Testis (tissue), 2 donors: ENCODE measurements at regions not wholly inside any gene's neighbourhood (a gene's known extent, or its start where the extent isn't known, plus 50 kb on each side); places are given as distances from the start of the nearest gene placed in this dataset.

Experiments
- DNase-seq: peaks from one replicate; pipeline ENCODE4 v3.0.0-alpha.2; 2019
- H3K27ac ChIP-seq, 2 donors: fragments of 200-600 bp; sonication (generic); one replicate each; pipeline ENCODE4 v1.5.1; 2019
- H3K27me3 ChIP-seq: fragments of 200-600 bp; sonication (generic); one replicate; pipeline ENCODE4 v1.5.1; 2019
- H3K36me3 ChIP-seq: fragments of 200-600 bp; sonication (generic); one replicate; pipeline ENCODE4 v1.5.1; 2017; ENCODE audit warnings: low read depth; ENCODE audit errors: missing control alignments
- H3K4me1 ChIP-seq: fragments of 200-600 bp; sonication (generic); one replicate; pipeline ENCODE4 v1.5.1; 2019
- H3K4me3 ChIP-seq, 2 donors: fragments of 200-600 bp; sonication (generic); one replicate each; pipeline ENCODE4 v1.5.1; 2017 to 2019
- H3K9me3 ChIP-seq: fragments of 200-600 bp; sonication (generic); one replicate; pipeline ENCODE4 v1.5.1; 2017
- CTCF ChIP-seq, 3 experiments: fragments of 450-650 bp in 2 of 3; fragments of 200-600 bp in 1 of 3; sonication (generic) in 1 of 3; IDR thresholded peaks; one replicate each; pipeline ENCODE4 v1.5.1; 2016 to 2019; ENCODE audit warnings: antibody characterized with exemption in 3 of 3, mild to moderate bottlenecking in 2 of 3, moderate library complexity in 1 of 3
- POLR2A ChIP-seq: fragments of 450-650 bp; IDR thresholded peaks from one replicate; pipeline ENCODE4 v1.6.1; 2017; ENCODE audit warnings: antibody characterized with exemption, mild to moderate bottlenecking, moderate library complexity
- WGBS, 2 donors: methylation state at CpG; one replicate each; pipeline ENCODE4 v1.1.5; 2018; 5-methylcytosine and 5-hydroxymethylcytosine counted together
- intact Hi-C: fragments of 100-400 bp; cut with DNase I; formaldehyde crosslinking; loops from one replicate; pipeline ENCODE4 v1.15.1; 2023; ENCODE audit warnings: low total_unique reads

- Histone ChIP-seq H3K9me3 (no peaks in the 10 kb centered on the region), H3K4me3 (no peak overlapping the region), H3K4me1 (no peaks in the 10 kb centered on the region), H3K36me3 (no peaks in the 10 kb centered on the region), H3K27ac (no peak overlapping the region), H3K27me3 (no peaks in the 10 kb centered on the region)
- no peak for DNase-seq
- intact Hi-C loops = no loop called here
- TF ChIP-seq POLR2A (no peak), CTCF (IDR thresholded peaks at IDR 0.05) (no peak)
- 62 to 69% methylated on average over 3 of the region's 3 CpGs for WGBS, 2 donors
Measured at GRCh38 chrX:113818346-113818745, 765.5 kb upstream of the HTR2C start.

GRCh38 chrX:113804819-113805218 lies 779.1 kb upstream of the HTR2C start:
- no peaks in the 10 kb centered on the region for H3K27me3 ChIP-seq
- H3K4me3 ChIP-seq = no peak overlapping the region
- 76 to 78% methylated on average over 3 of the region's 3 CpGs for WGBS, 2 donors
- intact Hi-C loops = no loop called here
- no peaks in the 10 kb centered on the region for H3K4me1 ChIP-seq
- TF ChIP-seq CTCF (IDR thresholded peaks at IDR 0.05) (no peak), POLR2A (no peak)
- H3K27ac ChIP-seq = no peak overlapping the region
- H3K36me3 ChIP-seq = no peaks in the 10 kb centered on the region
- DNase-seq = peak; percentile 22
- no peaks in the 10 kb centered on the region for H3K9me3 ChIP-seq

GRCh38 chrX:113804291-113804690 lies 779.6 kb upstream of the HTR2C start:
- intact Hi-C loops = no loop called here
- no peaks in the 10 kb centered on the region for H3K4me1 ChIP-seq
- no peak overlapping the region for H3K4me3 ChIP-seq
- TF ChIP-seq CTCF (IDR thresholded peaks at IDR 0.05) (no peak), POLR2A (no peak)
- no peak overlapping the region for H3K27ac ChIP-seq
- H3K36me3 ChIP-seq = no peaks in the 10 kb centered on the region
- no peak for DNase-seq
- H3K9me3 ChIP-seq = no peaks in the 10 kb centered on the region
- no peaks in the 10 kb centered on the region for H3K27me3 ChIP-seq
- 78 to 79% methylated on average over 3 of the region's 3 CpGs for WGBS, 2 donors

GRCh38 chrX:113802837-113803236 lies 781.0 kb upstream of the HTR2C start:
- 54 to 58% methylated on average over 4 of the region's 4 CpGs for WGBS, 2 donors
- TF ChIP-seq POLR2A = no peak
- TF ChIP-seq CTCF (IDR thresholded peaks at IDR 0.05) = no peak
- Histone ChIP-seq H3K9me3 (no peaks in the 10 kb centered on the region), H3K36me3 (no peaks in the 10 kb centered on the region), H3K27ac (no peak overlapping the region), H3K4me3 (no peak overlapping the region), H3K27me3 (no peaks in the 10 kb centered on the region), H3K4me1 (no peaks in the 10 kb centered on the region)
- intact Hi-C loops = no loop called here
- no peak for DNase-seq

- Histone ChIP-seq H3K4me3 (no peak overlapping the region), H3K4me1 (no peaks in the 10 kb centered on the region), H3K27me3 (no peaks in the 10 kb centered on the region), H3K9me3 (no peaks in the 10 kb centered on the region), H3K27ac (no peak overlapping the region), H3K36me3 (no peaks in the 10 kb centered on the region)
- TF ChIP-seq CTCF (IDR thresholded peaks at IDR 0.05) = no peak
- TF ChIP-seq POLR2A = no peak
- intact Hi-C loops = no loop called here
- no peak for DNase-seq
Measured at GRCh38 chrX:113800955-113801354, 782.9 kb upstream of the HTR2C start.
